AG04449 (cell line): ENCODE measurements at regions not wholly inside any gene's neighbourhood (a gene's known extent, or its start where the extent isn't known, plus 50 kb on each side); places are given as distances from the start of the nearest gene placed in this dataset.

Source experiments
- CTCF ChIA-PET: fragments of 350-600 bp; formaldehyde crosslinking; extraction: SDS; loops from one replicate; lab custom pipeline; 2021; ENCODE audit warnings: antibody characterized with exemption; lab: Yijun Ruan, JAX
- POLR2A ChIA-PET: fragments of 400-600, 350-600 bp; formaldehyde crosslinking; extraction: SDS; loops from one replicate; lab custom pipeline; 2020; ENCODE audit warnings: antibody characterized with exemption, inconsistent platforms; lab: Yijun Ruan, JAX
- DNase-seq: peaks from one replicate; pipeline ENCODE4 v3.0.0-alpha.2; 2010; ENCODE audit warnings: low read depth, low spot score
- H3K4me3 ChIP-seq: 2 replicates; pipeline ENCODE4 v1.5.1; 2011; ENCODE audit warnings: low read depth, mild to moderate bottlenecking, control low read depth, low read length
- CTCF ChIP-seq: IDR thresholded peaks from one replicate; pipeline ENCODE4 v1.5.1; 2011; ENCODE audit warnings: mild to moderate bottlenecking, moderate library complexity, low read length, control low read depth, inconsistent platforms; ENCODE audit not compliant: insufficient read depth; ENCODE audit errors: missing control alignments

- ChIA-PET CTCF (no interaction called here), POLR2A (no interaction called here)
- H3K4me3 ChIP-seq = no peak overlapping the region
- no peak for DNase-seq
- no peak for TF ChIP-seq CTCF
Measured at GRCh38 chr22:48199667-48200066, 1437.2 kb downstream of the TBC1D22A start.

- POLR2A ChIA-PET = no interaction called here
- H3K4me3 ChIP-seq = no peak overlapping the region
- no peak for TF ChIP-seq CTCF
- CTCF ChIA-PET = no interaction called here
- DNase-seq = no peak
Measured at GRCh38 chr22:48198489-48199459, 1436.3 kb downstream of the TBC1D22A start.

- POLR2A ChIA-PET = no interaction called here
- no peak overlapping the region for H3K4me3 ChIP-seq
- CTCF ChIA-PET = no interaction called here
Measured at GRCh38 chr22:48197189-48197690, 1434.8 kb downstream of the TBC1D22A start.

GRCh38 chr22:48192920-48193319 lies 1430.5 kb downstream of the TBC1D22A start:
- no peak for TF ChIP-seq CTCF
- no peak for DNase-seq
- H3K4me3 ChIP-seq = no peak overlapping the region
- POLR2A ChIA-PET = no interaction called here
- CTCF ChIA-PET = no interaction called here

More at GRCh38 chr22:48197189-48197690, 1434.8 kb downstream of the TBC1D22A start:
- DNase-seq = no peak
- TF ChIP-seq CTCF = no peak

- CTCF ChIA-PET = no interaction called here
Measured at GRCh38 chr22:48192071-48192470, 1429.6 kb downstream of the TBC1D22A start.

More at GRCh38 chr22:48192071-48192470, 1429.6 kb downstream of the TBC1D22A start:
- no peak overlapping the region for H3K4me3 ChIP-seq
- POLR2A ChIA-PET = no interaction called here
- DNase-seq = no peak
- TF ChIP-seq CTCF = no peak
